NOMO-1 treated with dmso at 0.1 percent for 144 hours (cell line): ENCODE measurements at regions not wholly inside any gene's neighbourhood (a gene's known extent, or its start where the extent isn't known, plus 50 kb on each side); places are given as distances from the start of the nearest gene placed in this dataset.

ENCODE experiments used
- DNase-seq: peaks from one replicate; lab custom pipeline; 2025; ENCODE audit not compliant: unreplicated experiment; lab: John Stamatoyannopoulos, UW

GRCh38 chr14:82298811-82299210, 765.2 kb upstream of the SEL1L start:
- no peak for DNase-seq

- DNase-seq: no peak
Measured at GRCh38 chr14:82309199-82309598, 775.5 kb upstream of the SEL1L start.

- DNase-seq: no peak
Measured at GRCh38 chr14:82313889-82314288, 780.2 kb upstream of the SEL1L start.

- no peak for DNase-seq
Measured at GRCh38 chr14:82328442-82328841, 794.8 kb upstream of the SEL1L start.

- DNase-seq: no peak
Measured at GRCh38 chr14:82341261-82341810, 807.7 kb upstream of the SEL1L start.

GRCh38 chr14:82342596-82342995, 808.9 kb upstream of the SEL1L start:
- DNase-seq: no peak

GRCh38 chr14:82345184-82345583, 811.5 kb upstream of the SEL1L start:
- no peak for DNase-seq

- DNase-seq: no peak
Measured at GRCh38 chr14:82354126-82354525, 820.5 kb upstream of the SEL1L start.

- DNase-seq: no peak
Measured at GRCh38 chr14:82359201-82359600, 825.5 kb upstream of the SEL1L start.

- no peak for DNase-seq
Measured at GRCh38 chr14:82362452-82362851, 828.8 kb upstream of the SEL1L start.

- no peak for DNase-seq
Measured at GRCh38 chr14:82365471-82365870, 831.8 kb upstream of the SEL1L start.

GRCh38 chr14:82366803-82367202, 833.1 kb upstream of the SEL1L start:
- DNase-seq: no peak

GRCh38 chr14:82379291-82379690, 845.6 kb upstream of the SEL1L start:
- DNase-seq: no peak

GRCh38 chr14:82385048-82385447, 851.4 kb upstream of the SEL1L start:
- DNase-seq: no peak

GRCh38 chr14:82387699-82388098, 854.0 kb upstream of the SEL1L start:
- no peak for DNase-seq

GRCh38 chr14:82388488-82388887, 854.8 kb upstream of the SEL1L start:
- DNase-seq: no peak

GRCh38 chr14:82390586-82390985, 856.9 kb upstream of the SEL1L start:
- no peak for DNase-seq

GRCh38 chr14:82394916-82395315, 861.3 kb upstream of the SEL1L start:
- no peak for DNase-seq

- DNase-seq: peak; percentile 55
Measured at GRCh38 chr14:82398256-82398655, 864.6 kb upstream of the SEL1L start.

GRCh38 chr14:82403987-82404386, 870.3 kb upstream of the SEL1L start:
- no peak for DNase-seq

GRCh38 chr14:82410064-82410463, 876.4 kb upstream of the SEL1L start:
- DNase-seq: no peak

- DNase-seq: no peak
Measured at GRCh38 chr14:82411298-82411697, 877.6 kb upstream of the SEL1L start.

- DNase-seq: peak; percentile 12
Measured at GRCh38 chr14:82412545-82412944, 878.9 kb upstream of the SEL1L start.
